ENCODE measurements at regions not wholly inside any gene's neighbourhood (a gene's known extent, or its start where the extent isn't known, plus 50 kb on each side); places are given as distances from the start of the nearest gene placed in this dataset.

DNA sequence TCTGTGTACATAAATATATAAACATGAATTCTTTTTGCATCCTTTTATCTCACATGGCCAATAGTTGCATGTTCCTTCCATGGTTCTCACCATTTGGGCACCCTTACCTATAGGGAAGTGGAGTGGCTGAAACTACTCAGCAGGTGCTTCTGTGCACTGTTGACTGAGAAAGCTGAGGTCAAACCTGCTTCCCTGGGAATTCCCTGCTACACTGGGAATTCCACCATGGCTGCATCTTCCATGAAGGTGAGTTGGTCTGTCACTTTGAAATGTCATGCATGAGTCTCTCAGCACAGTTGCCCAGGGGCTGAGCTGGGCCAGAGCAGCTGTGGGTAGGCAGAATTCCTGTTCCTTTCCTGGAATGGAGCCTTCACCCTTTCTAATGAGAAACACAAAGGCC is 193.8 kb upstream of the PRSS16 start:
- in situ Hi-C loops (cut with HindIII; ENCODE audit: low sequenced_read_pairs): no loop called here
- no peak overlapping the region for H3K4me3 ChIP-seq (ENCODE audit: low read depth, low read length)
- DNase-seq (ENCODE audit: low read depth, low spot score): no peak
- TF ChIP-seq CTCF (IDR thresholded peaks at IDR 0.05; ENCODE audit: low read depth, low read length): no peak

DNA sequence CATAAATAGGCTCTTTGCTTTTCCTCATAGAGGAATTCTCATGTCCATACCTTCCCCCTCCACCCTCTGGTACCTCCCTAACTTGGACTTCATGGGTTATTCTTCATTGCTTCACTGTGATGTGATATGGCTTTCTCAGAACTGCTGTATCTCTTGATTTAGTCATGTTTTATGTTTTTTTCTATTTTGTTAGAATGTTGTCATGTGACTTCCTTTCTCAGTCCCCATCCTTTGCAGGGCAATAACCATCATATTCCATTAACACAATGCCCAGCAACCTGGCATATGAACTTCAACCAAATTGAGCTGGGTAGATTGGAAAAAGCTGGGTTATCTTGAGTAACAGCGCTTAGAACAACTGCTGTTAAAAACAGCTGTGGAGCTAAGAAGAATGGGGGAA is 190.9 kb upstream of the PRSS16 start:
- in situ Hi-C loops (cut with HindIII; ENCODE audit: low sequenced_read_pairs): no loop called here
- DNase-seq (ENCODE audit: low read depth, low spot score): no peak
- TF ChIP-seq CTCF (IDR thresholded peaks at IDR 0.05; ENCODE audit: low read depth, low read length): no peak
- H3K4me3 ChIP-seq (ENCODE audit: low read depth, low read length): no peak overlapping the region

DNA sequence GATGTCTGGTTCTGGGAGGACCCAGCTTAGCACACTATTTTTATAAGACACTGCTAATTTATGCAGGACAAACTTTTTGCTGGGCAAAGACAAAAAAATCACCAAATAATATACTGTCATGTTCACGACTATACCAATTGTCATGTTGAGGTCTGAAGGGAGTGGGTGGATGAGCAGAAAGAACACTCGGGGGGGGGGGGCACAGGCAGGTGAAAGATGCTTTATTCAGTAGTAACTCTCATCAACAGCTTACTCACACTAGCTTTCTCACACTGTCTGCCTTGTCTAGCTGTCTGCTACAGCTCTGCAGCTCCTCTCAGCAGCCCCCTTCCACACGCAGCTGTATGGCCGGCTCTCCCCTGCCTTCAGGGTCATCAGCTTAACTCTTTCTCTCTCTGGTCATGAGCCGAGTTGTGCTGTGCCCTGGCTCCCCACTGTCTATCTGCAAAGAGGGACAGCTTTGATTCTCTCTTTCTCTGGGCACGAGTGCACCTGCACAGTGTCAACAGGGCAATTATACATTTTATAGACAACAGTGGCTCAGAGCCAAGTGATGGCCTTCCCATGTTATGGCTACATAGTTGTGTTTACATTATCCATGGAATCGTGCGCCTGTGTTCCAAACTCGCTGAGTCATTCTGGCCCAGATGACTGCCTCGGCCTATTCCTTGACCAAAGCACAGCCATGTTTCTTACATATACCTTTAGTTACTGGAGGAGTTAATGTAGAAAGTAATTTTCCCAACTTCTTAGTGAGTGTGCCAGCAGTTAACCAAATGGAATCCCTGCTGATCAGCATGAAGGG is 187.7 kb upstream of the PRSS16 start:
- H3K4me3 ChIP-seq (ENCODE audit: low read depth, low read length): no peak overlapping the region
- in situ Hi-C loops (cut with HindIII; ENCODE audit: low sequenced_read_pairs): no loop called here
- no peak for TF ChIP-seq CTCF (IDR thresholded peaks at IDR 0.05; ENCODE audit: low read depth, low read length)
- DNase-seq (ENCODE audit: low read depth, low spot score): no peak

DNA sequence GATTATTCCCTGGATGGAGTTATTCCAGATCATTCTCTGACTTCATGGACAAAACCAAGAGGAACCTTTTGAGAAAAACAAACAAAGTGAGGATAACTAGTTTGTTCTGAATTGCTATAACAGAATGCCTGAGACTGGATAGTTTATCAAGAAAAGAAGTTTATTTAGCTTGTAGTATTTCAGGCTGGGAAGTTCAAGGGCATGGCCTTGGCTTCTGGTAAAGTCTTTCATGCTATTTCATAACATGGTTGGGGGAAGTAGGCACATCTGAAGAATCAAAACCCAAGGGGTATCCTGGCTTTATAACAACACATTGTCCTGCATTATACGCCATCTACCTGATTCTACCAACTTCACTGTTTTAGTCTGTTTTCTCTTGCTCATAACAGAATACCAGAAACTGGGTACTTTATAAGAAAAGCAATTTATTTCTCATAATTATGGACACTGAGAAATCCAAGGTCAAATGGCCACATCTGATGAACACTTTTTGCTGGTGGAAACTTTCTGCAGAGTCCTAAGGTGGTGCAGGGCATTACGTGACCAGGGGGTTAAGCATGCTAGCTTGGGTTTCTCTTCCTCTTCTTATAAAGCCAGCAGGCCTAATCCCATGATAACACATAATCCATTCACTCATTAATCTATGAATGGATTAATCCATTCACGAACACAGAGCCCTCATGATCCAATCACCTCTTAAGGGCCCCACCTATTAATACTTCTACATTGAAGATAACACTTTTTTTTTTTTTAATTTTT is 186.1 kb upstream of the PRSS16 start:
- no peak overlapping the region for H3K4me3 ChIP-seq (ENCODE audit: low read depth, low read length)
- no peak for DNase-seq (ENCODE audit: low read depth, low spot score)
- TF ChIP-seq CTCF (IDR thresholded peaks at IDR 0.05; ENCODE audit: low read depth, low read length): no peak
- in situ Hi-C loops (cut with HindIII; ENCODE audit: low sequenced_read_pairs): no loop called here

- no peak for TF ChIP-seq CTCF (IDR thresholded peaks at IDR 0.05; ENCODE audit: low read depth, low read length)
- no peak for DNase-seq (ENCODE audit: low read depth, low spot score)
- no peak overlapping the region for H3K4me3 ChIP-seq (ENCODE audit: low read depth, low read length)
- in situ Hi-C loops (cut with HindIII; ENCODE audit: low sequenced_read_pairs): no loop called here
Measured at GRCh38 chr6:27062755-27063154, 184.7 kb upstream of the PRSS16 start.

GRCh38 chr6:27065183-27065582 is 182.3 kb upstream of the PRSS16 start:
- no peak for DNase-seq (ENCODE audit: low read depth, low spot score)
- TF ChIP-seq CTCF (IDR thresholded peaks at IDR 0.05; ENCODE audit: low read depth, low read length): no peak
- H3K4me3 ChIP-seq (ENCODE audit: low read depth, low read length): no peak overlapping the region
- in situ Hi-C loops (cut with HindIII; ENCODE audit: low sequenced_read_pairs): no loop called here

Data from astrocyte of the spinal cord (primary cell).